Type B pancreatic cell (in vitro differentiated cells): ENCODE measurements at regions not wholly inside any gene's neighbourhood (a gene's known extent, or its start where the extent isn't known, plus 50 kb on each side); places are given as distances from the start of the nearest gene placed in this dataset.
"Not testable (repeated sequence)": the region's sequence is repeated elsewhere in the genome, so short reads cannot be mapped to it uniquely, and the experiment has no call there.

Experiments used
- DNase-seq: peaks from one replicate; pipeline ENCODE4 v3.0.0; 2021; ENCODE audit warnings: mixed read lengths; ENCODE audit not compliant: unreplicated experiment; ENCODE audit errors: extremely low spot score
- H3K27ac Mint-ChIP-seq: 2 replicates; pipeline ENCODE4 v1.8.0; 2021; ENCODE audit warnings: mild to moderate bottlenecking, mixed read lengths
- H3K27me3 Mint-ChIP-seq: 2 replicates; pipeline ENCODE4 v1.8.0; 2021; ENCODE audit warnings: mixed read lengths
- H3K36me3 Mint-ChIP-seq: 2 replicates; pipeline ENCODE4 v1.8.0; 2021; ENCODE audit warnings: mixed read lengths
- H3K4me1 Mint-ChIP-seq: one replicate; pipeline ENCODE4 v1.8.0; 2021; ENCODE audit warnings: mixed read lengths; ENCODE audit not compliant: unreplicated experiment
- H3K4me3 Mint-ChIP-seq: 2 replicates; pipeline ENCODE4 v1.8.0; 2021; ENCODE audit warnings: mild to moderate bottlenecking, mixed read lengths
- H3K9me3 Mint-ChIP-seq: 2 replicates; pipeline ENCODE4 v1.8.0; 2021; ENCODE audit warnings: mixed read lengths
- CTCF ChIP-seq: fragments of 200-600 bp; sonication (generic); conservative IDR thresholded peaks from 2 replicates; pipeline ENCODE4 v1.5.0; 2021; ENCODE audit warnings: antibody characterized with exemption, mild to moderate bottlenecking

- Mint-ChIP-seq H3K36me3 (peaks cover 9% of the 10 kb centered on the region), H3K9me3 (no peaks in the 10 kb centered on the region), H3K27me3 (no peaks in the 10 kb centered on the region), H3K4me1 (no peaks in the 10 kb centered on the region), H3K27ac (no peak overlapping the region), H3K4me3 (no peak overlapping the region)
- no peak for DNase-seq
- TF ChIP-seq CTCF = no peak
These were observed 75.2 kb upstream of the NUDT6 start for GRCh38 chr4:122997463-122998101.

- H3K36me3 Mint-ChIP-seq = peaks cover 17% of the 10 kb centered on the region
- not testable (repeated sequence) for H3K4me1 Mint-ChIP-seq, DNase-seq, H3K27ac Mint-ChIP-seq, H3K27me3 Mint-ChIP-seq, H3K9me3 Mint-ChIP-seq, H3K4me3 Mint-ChIP-seq
These were observed 81.7 kb upstream of the NUDT6 start for GRCh38 chr4:123004079-123004478.

- not testable (repeated sequence) for H3K27ac Mint-ChIP-seq, H3K9me3 Mint-ChIP-seq
- peaks cover 22% of the 10 kb centered on the region for H3K36me3 Mint-ChIP-seq
These were observed 82.7 kb upstream of the NUDT6 start for GRCh38 chr4:123005126-123005525.

GRCh38 chr4:123007679-123008078, 85.3 kb upstream of the NUDT6 start:
- Mint-ChIP-seq H3K9me3 (peaks cover 5% of the 10 kb centered on the region), H3K4me3 (no peak overlapping the region), H3K27ac (no peak overlapping the region), H3K27me3 (no peaks in the 10 kb centered on the region), H3K4me1 (no peaks in the 10 kb centered on the region), H3K36me3 (peaks cover 36% of the 10 kb centered on the region)
- no peak for DNase-seq
- TF ChIP-seq CTCF = no peak

More at GRCh38 chr4:123005126-123005525, 82.7 kb upstream of the NUDT6 start:
- not testable (repeated sequence) for H3K4me3 Mint-ChIP-seq, DNase-seq, H3K4me1 Mint-ChIP-seq, H3K27me3 Mint-ChIP-seq

- H3K27me3 Mint-ChIP-seq, DNase-seq, H3K4me3 Mint-ChIP-seq, H3K9me3 Mint-ChIP-seq, H3K4me1 Mint-ChIP-seq, H3K27ac Mint-ChIP-seq: not testable (repeated sequence)
- H3K36me3 Mint-ChIP-seq = peaks cover 26% of the 10 kb centered on the region
These were observed 90.0 kb upstream of the NUDT6 start for GRCh38 chr4:123012416-123012815.

GRCh38 chr4:123014038-123014437, 91.6 kb upstream of the NUDT6 start:
- Mint-ChIP-seq H3K27ac (no peak overlapping the region), H3K36me3 (peaks cover 20% of the 10 kb centered on the region), H3K4me1 (no peaks in the 10 kb centered on the region), H3K27me3 (no peaks in the 10 kb centered on the region), H3K4me3 (no peak overlapping the region), H3K9me3 (no peaks in the 10 kb centered on the region)
- no peak for TF ChIP-seq CTCF
- DNase-seq = no peak

- DNase-seq = no peak
- no peaks in the 10 kb centered on the region for H3K4me1 Mint-ChIP-seq
- no peaks in the 10 kb centered on the region for H3K27me3 Mint-ChIP-seq
- no peak overlapping the region for H3K4me3 Mint-ChIP-seq
- no peak for TF ChIP-seq CTCF
- H3K36me3 Mint-ChIP-seq = peaks cover 8% of the 10 kb centered on the region
- H3K27ac Mint-ChIP-seq = no peak overlapping the region
- H3K9me3 Mint-ChIP-seq = no peaks in the 10 kb centered on the region
These were observed 94.7 kb upstream of the NUDT6 start for GRCh38 chr4:123017078-123017477.
